Stimulated activated CD4-positive, alpha-beta T cell treated with anti-CD3 and anti-CD28 coated beads, Interleukin-4, amount 100 ng/mL, for 24 hours (primary cell): ENCODE measurements at regions not wholly inside any gene's neighbourhood (a gene's known extent, or its start where the extent isn't known, plus 50 kb on each side); places are given as distances from the start of the nearest gene placed in this dataset.

Source experiments
- DNase-seq: peaks from one replicate; pipeline ENCODE4 v3.0.0-alpha.2; 2020

DNA sequence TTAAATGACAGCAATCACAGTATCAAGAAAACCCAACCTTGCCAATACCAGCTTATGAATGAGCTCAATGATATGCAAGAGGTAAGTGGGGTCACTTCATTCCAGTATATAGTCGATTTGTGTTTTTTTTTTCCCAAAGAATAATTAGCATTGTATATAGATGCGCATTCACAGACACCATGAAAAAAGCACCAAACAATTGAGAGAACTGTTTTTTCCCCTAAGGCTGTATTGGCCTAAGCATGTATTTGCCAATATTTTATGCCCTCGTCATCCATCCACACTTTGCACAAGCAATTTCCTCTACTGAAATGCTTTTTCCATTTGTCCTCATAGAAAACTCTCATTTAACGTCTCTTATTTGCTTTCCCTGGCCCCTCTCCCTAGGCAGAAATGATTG is 213.7 kb downstream of the SAMD5 start:
- DNase-seq, result no peak

DNA sequence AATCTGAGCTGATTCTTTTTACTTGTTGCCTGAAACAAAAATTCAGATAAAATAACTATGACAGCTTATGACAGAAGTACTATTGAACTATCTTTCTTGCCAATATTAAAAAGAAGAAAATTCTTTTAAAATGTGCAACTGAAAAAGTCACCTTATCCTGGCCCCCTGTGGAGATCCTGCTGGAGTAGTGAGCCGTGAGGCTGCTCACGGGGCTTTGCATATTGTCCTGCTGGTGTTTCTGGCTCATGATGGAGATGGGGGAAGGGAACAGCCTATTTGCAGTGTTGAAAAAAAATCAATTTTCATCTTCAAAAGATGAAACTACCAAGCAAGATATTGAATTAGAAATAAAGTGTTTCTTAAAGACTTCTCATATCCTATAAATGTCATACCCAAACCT is 216.0 kb downstream of the SAMD5 start:
- DNase-seq, result no peak

- no peak for DNase-seq
Observed at GRCh38 chr6:147726342-147726741, 217.9 kb downstream of the SAMD5 start.

DNA sequence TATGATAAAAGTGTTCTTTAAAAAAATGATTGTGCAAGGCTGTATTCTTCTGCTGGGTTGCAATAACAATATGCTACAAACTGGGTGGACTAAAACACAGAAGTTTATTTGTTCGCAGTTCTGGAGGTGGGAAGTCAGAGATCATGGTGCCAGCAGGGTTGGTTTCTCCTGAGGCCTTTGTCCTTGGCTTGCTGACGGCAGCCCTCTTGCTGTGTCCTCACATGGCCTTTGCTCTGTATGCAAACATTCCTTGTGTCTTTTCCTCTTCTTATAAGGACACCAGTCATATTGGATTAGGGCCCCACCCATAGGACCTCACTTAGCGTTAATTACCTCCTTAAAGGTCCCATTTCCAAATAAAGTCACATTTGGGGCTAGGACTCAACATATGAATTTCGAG is 220.4 kb downstream of the SAMD5 start:
- DNase-seq, result no peak

- no peak for DNase-seq
Observed at GRCh38 chr6:147733686-147734085, 225.2 kb downstream of the SAMD5 start.

GRCh38 chr6:147734151-147734550 is 225.7 kb downstream of the SAMD5 start:
- DNase-seq, result no peak

DNA sequence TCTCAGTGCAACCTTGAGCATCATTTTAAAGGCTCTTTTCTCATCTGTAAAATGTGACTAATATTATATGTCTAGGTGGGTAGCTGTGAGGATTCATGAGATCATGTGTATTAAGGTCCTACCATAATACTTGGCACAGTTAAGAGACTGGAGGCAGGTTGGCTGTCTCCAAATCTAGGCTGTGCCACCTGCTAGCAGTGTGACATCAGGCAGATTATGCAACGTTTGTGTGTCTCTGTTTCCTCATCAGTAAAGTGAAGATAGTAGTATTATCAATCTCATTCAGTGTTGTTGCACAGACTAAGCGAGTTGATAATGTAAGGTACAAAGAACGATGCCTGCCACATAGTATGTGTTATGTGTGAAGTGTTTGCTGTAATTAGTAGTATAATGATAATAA is 227.4 kb downstream of the SAMD5 start:
- DNase-seq, result no peak

DNA sequence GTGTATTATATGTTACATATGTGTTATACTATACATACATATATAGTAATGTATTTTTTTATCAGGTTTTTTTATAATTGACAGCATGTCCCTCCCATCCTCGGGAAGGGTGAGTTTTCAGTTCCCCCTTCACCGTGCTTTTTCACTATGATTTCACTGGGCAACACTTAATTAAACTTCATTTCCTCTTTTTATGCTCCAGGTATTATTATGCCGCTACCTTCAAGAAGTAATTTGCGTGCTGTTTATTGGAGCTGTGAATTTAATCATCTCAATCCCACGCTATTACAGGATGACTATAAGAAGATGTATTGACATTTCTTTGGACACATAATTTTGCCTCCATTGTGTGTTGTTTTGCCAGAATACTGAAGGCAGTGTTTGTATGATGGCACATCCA is 228.6 kb downstream of the SAMD5 start:
- no peak for DNase-seq

- DNase-seq, result no peak
Observed at GRCh38 chr6:147738099-147738498, 229.6 kb downstream of the SAMD5 start.

DNA sequence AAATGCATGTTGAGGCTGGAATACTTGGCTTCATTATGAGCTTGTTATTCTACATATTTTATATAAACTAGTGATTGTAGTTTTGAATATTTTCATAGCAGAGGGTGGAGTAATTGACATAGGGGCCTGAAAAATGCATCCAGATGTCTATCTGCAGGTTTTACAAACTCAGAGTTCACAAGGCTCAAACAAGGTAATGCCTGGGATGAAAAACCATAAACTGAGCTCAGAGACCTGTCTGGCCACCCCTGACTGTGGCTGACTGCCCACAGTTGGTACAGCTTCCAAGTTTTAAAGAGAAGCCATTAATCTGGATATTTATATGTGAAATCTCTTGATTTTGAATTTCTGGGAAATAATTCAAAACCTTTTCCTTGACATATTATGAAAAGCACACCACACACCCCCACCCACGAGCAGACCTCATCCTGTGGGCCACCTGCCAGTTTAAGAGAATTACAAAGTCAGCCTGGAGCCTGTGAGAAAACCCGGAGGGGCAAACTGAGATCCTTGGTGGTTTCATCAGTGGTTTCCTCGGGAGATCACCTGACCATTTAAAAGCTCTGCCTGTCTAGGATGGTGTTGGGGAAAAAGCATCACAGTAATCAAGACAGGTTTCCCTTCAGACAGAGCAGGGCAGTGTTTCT is 230.1 kb downstream of the SAMD5 start:
- DNase-seq, result no peak

- no peak for DNase-seq
Observed at GRCh38 chr6:147740326-147740725, 231.8 kb downstream of the SAMD5 start.

- DNase-seq, result no peak
Observed at GRCh38 chr6:147740916-147741315, 232.4 kb downstream of the SAMD5 start.

- DNase-seq, result no peak
Observed at GRCh38 chr6:147741389-147741788, 232.9 kb downstream of the SAMD5 start.

DNA sequence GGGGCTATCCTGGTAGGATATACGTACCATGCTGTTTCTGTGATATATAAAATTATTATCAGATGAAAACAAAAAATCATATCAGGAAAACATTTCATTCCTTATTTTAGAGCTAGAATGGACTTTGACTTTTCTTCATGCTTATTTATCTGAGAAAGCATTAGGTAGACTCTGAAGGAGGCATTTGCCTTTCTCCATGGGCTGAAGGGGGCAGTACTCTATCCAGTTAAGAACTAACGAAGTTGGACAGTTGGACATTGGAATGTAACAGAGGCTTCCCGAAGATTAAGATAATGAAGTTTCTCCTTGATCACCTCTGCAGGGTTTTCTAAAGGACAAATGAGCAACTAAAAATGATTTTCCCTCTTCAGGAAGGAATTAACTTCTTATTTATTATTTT is 233.9 kb downstream of the SAMD5 start:
- no peak for DNase-seq

GRCh38 chr6:147744012-147744411 is 235.5 kb downstream of the SAMD5 start:
- DNase-seq, result no peak

- no peak for DNase-seq
Observed at GRCh38 chr6:147749331-147749730, 240.8 kb downstream of the SAMD5 start.

DNA sequence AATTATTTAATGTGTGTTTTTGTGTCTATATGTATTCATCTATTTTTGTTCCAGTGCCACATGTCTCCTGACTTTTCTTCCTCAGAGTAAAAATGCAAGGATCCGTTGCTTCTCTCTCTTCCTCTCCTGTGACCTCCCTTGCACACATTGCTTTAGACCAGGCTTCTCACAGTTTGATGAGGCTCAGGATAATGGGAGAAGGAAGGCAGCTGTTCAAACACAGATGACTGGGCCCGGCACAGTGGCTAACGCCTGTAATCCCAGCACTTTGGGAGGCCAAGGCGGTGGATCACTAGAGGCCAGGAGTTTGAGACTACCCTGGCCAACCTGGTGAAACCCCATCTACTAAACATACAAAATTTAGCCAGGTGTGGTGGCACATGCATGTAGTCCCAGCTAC is 241.9 kb downstream of the SAMD5 start:
- DNase-seq, result no peak

DNA sequence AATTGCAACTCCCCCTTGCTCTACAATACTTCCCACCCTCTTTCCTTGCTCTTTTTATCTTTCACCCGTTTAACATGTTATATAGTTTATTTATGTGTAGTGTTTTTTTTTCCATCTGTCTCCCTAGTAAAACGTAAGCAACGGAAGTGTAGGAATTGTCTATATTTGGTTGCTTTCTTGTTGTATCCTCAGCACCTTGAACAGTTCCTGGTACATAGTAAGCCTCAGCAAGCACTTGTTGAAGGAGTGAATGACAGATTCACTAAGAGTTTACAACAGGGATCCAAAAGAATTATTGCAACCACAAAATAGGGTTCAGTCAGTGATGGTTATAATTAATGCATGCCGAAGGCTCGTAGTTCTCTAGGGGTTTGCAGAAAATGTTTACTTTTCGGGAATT is 242.7 kb downstream of the SAMD5 start:
- no peak for DNase-seq

DNA sequence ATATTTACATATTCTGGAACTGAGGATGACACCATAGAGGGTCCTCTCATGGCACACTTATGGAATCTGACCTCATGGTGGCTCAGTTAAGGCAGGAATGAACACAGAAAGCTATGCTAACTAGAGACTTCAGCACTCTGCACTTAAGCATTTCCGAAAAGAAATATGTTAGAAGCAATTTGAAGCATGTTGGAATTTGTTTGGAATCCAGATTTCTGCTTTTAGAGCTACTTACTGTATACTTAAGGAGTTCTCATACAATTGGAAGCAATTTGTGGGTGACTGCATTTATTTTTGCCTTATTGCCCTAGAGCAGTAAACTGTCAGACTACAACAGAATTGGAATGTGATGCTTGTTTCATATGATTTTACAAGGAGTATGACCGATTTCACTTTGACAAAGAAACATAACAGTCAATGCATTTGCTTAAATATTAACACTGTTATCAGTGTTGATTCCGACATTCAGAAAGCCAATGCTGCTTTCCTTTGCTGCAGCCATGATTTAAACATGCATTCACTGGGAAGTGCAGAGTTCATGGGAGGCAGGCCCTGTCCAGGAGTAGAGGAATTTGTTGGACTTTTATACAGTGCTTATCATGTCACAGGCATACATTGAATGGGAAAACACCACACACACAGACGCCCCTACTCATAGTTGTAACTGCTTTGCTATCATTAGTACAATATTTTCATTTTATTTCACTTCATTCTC is 244.4 kb downstream of the SAMD5 start:
- no peak for DNase-seq

GRCh38 chr6:147755999-147756398 is 247.5 kb downstream of the SAMD5 start:
- DNase-seq, result no peak

- DNase-seq, result no peak
Observed at GRCh38 chr6:147756891-147757290, 248.4 kb downstream of the SAMD5 start.

DNA sequence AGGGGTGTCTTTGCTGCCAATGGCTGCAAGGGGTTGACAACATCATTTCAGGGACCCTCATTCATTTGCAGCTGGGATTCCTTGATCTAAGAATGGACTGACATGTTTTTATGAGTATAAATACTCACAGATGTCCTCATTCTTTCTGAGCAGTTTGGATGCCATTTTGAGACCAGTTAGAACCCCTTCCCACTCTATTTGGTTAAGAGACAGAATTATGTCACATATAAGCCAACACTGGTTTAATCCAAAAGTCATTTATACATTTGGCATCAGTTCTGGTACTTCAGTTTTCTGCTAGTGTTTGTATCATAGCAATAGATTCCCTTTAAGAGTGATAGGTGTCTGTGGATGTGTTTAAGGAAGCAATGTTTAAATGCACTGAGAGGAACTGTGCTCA is 248.8 kb downstream of the SAMD5 start:
- DNase-seq, result no peak

- no peak for DNase-seq
Observed at GRCh38 chr6:147758303-147758702, 249.8 kb downstream of the SAMD5 start.

- no peak for DNase-seq
Observed at GRCh38 chr6:147759093-147759492, 250.6 kb downstream of the SAMD5 start.

GRCh38 chr6:147759536-147759935 is 251.0 kb downstream of the SAMD5 start:
- DNase-seq, result no peak
